GM10266 (cell line): ENCODE measurements at regions not wholly inside any gene's neighbourhood (a gene's known extent, or its start where the extent isn't known, plus 50 kb on each side); places are given as distances from the start of the nearest gene placed in this dataset.

Source experiments
- DNase-seq: peaks from one replicate; pipeline ENCODE4 v3.0.0; 2012; ENCODE audit errors: extremely low spot score
- TF ChIP-seq, protein P1 (sequence below): IDR thresholded peaks from 2 replicates; pipeline ENCODE4 v1.5.1; 2012; ENCODE audit warnings: mild to moderate bottlenecking, low read depth; ENCODE audit not compliant: control insufficient read depth, insufficient read depth; ENCODE audit errors: missing control alignments

DNA sequence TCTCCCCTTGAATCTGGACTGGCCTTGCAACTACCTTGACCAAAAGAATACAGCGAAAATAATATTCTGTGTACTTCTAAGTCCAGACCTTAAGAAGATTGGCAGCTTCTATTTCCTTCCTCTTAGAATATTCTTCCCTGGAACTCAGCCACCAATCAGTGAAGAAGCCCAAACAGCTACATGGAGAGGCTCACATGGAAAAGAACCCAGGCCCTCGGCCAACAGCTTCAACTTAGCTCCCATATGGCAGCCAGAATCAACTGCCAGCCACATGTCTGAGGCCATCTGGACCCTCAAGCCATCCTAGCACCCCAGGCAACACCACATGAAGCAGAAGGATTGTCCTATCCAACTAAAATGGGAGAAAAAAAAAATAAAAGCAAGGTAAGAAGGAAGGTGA lies 178.8 kb downstream of the IBTK start:
- DNase-seq, result no peak

DNA sequence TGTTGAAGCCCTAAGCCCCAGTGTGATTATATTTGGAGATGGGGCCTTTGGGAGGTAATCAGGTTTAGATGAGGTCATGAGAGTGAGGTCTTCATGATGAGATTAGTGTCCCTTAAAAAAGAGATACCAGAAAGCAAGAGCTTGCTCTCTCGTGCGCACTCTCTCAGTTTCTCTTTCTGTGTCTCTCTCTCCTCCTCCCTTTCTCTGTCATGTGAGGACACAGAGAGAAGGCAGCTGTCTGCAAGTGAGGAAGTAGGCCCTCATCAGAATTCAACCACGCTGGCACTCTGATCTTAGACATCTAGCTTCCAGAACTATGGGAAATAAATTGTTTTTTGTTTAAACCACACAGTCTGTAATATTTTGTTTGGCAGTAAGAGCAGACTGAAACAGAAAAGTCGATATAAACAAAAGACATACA lies 180.5 kb downstream of the IBTK start:
- DNase-seq, result peak; percentile 51
- TF ChIP-seq, protein P1, sequence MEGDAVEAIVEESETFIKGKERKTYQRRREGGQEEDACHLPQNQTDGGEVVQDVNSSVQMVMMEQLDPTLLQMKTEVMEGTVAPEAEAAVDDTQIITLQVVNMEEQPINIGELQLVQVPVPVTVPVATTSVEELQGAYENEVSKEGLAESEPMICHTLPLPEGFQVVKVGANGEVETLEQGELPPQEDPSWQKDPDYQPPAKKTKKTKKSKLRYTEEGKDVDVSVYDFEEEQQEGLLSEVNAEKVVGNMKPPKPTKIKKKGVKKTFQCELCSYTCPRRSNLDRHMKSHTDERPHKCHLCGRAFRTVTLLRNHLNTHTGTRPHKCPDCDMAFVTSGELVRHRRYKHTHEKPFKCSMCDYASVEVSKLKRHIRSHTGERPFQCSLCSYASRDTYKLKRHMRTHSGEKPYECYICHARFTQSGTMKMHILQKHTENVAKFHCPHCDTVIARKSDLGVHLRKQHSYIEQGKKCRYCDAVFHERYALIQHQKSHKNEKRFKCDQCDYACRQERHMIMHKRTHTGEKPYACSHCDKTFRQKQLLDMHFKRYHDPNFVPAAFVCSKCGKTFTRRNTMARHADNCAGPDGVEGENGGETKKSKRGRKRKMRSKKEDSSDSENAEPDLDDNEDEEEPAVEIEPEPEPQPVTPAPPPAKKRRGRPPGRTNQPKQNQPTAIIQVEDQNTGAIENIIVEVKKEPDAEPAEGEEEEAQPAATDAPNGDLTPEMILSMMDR, result no peak

More for the DNA sequence above, 178.8 kb downstream of the IBTK start:
- TF ChIP-seq, protein P1, result no peak

DNA sequence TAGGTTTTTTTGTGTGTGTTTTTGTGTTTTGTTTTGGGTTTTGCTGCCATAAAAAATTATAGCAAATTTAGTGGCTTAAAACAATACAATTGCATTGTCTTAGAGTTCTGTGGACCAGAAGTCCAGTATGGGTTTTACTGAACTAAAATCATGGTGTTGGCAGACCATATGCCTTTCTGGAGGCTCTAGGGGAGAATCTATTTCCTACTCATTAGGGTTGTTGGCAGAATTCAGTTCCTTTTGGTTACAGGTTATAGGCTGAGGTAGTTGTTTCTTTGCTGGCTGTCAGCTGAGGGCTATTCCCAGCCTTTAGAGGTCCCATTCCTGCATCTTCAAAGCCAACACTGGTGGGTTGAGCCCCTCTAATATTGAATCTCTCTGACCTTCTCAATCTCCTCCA lies 181.3 kb downstream of the IBTK start:
- TF ChIP-seq, protein P1, result no peak

DNA sequence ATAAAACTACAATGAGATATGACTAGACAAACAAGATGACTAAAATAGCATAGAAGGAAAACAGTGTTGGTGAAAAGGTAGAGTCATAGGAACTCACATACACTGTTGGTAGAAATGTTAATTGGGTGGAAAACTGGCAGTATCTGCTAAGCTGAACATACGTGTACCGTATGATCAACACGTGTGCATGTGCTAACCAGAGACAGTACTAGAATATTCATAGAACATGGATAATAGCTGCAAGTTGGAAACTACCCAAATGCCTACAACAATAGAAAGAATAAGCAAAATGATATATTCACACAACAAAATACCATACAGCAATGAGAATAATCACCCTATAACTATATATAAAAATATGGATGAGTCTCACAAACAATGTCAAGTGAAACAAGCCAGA lies 184.0 kb downstream of the IBTK start:
- TF ChIP-seq, protein P1, result no peak

More for the DNA sequence above, 181.3 kb downstream of the IBTK start:
- no peak for DNase-seq

DNA sequence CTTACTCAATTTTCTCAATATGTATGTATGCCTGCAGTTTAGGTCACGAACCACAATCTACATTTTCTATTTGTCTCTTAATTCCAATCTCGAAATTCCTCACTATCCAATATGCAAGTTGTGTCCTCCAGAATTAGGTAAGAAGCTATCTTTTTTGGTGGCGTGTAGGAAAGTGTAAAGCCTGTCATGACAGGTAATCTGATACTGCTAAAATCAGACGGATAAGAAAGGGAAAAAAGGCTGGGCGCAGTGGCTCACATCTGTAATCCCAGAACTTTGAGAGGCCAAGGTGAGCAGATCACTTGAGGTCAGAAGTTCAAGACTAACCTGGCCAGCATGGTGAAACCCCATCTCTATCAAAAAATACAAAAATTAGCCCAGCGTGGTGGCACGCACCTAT lies 185.3 kb downstream of the IBTK start:
- TF ChIP-seq, protein P1, result no peak
- DNase-seq, result no peak

More for the DNA sequence above, 184.0 kb downstream of the IBTK start:
- no peak for DNase-seq

DNA sequence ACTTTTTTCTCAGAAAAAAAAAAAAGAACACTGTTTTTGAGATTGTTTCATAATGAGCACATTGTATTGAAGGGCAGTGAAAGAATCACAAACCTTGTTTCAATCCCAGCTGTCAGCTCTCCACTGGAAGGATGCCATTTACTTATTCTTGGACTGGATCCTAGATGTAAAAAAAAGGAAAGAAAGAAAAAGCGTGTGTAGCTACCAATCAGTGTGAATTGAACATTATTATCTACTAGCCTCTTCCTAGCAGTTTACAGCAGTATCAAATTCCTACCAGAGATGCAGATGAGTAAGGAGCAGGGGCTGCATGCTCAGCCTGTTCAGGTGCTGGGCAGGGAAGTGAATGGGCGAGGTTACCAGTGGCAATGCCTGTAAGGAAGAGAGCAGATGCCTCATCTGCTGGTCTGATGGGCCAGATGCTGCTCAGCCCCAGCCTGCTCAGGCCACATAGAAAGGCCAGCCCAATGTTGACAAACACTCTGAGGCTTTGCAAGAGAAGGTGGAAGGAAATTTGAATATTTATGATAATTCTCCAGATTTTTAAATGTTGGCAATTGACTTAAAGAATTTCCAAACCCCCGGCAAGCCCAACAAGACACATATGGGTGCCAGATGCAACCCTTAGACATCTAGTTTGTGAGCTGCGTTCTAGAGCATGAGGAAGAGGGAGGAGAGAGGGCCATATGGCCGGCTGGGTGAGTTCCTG lies 189.5 kb downstream of the IBTK start:
- TF ChIP-seq, protein P1, result no peak
- no peak for DNase-seq

DNA sequence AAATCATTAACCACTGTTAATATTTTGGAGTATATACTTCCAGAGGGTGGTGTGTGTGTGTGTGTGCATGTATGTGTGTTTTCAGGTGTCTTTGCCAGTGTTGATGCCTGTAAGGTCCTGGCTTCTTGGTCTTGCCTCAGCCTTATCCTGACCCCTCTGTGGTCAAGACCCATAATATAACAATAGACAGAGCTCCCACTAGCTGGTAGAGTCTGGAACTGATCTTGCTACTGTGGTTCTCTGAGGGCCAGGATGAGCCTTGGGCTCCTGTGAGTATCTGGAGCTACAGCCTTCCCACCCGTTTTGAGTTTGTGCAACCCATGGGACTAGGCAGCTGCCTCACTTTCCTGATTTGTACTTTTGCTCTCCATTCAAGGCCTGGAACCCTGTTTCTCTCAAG lies 191.0 kb downstream of the IBTK start:
- no peak for DNase-seq
- TF ChIP-seq, protein P1, result no peak
